NCI-H1048 (cell line): ENCODE measurements at regions not wholly inside any gene's neighbourhood (a gene's known extent, or its start where the extent isn't known, plus 50 kb on each side); places are given as distances from the start of the nearest gene placed in this dataset.

ENCODE experiments used
- DNase-seq: peaks from one replicate; lab custom pipeline; 2025; lab: John Stamatoyannopoulos, UW

GRCh38 chr18:49656073-49656692, 94.3 kb downstream of the LIPG start:
- no peak for DNase-seq

- DNase-seq: no peak
These were observed 93.6 kb downstream of the LIPG start for GRCh38 chr18:49655266-49656072.

GRCh38 chr18:49654347-49654746, 92.5 kb downstream of the LIPG start:
- DNase-seq: no peak

GRCh38 chr18:49652881-49653724, 91.2 kb downstream of the LIPG start:
- DNase-seq: no peak

GRCh38 chr18:49651033-49651432, 89.2 kb downstream of the LIPG start:
- no peak for DNase-seq

- DNase-seq: no peak
These were observed 88.6 kb downstream of the LIPG start for GRCh38 chr18:49650426-49650891.

GRCh38 chr18:49648811-49649210, 87.0 kb downstream of the LIPG start:
- DNase-seq: no peak
